ENCODE measurements at regions not wholly inside any gene's neighbourhood (a gene's known extent, or its start where the extent isn't known, plus 50 kb on each side); places are given as distances from the start of the nearest gene placed in this dataset.

GRCh38 chr5:82817897-82818676 lies 259.1 kb downstream of the TMEM167A start:
- TF ChIP-seq NR1H2 (CRISPR knock-in tag; IDR thresholded peaks at IDR 0.05) = no peak
- TF ChIP-seq NR2C2 (CRISPR knock-in tag; IDR thresholded peaks at IDR 0.05) = no peak
- TF ChIP-seq CTCF (IDR thresholded peaks at IDR 0.05) = no peak
- TF ChIP-seq MYBL2 (CRISPR knock-in tag; IDR thresholded peaks at IDR 0.05) = no peak
- no peak for TF ChIP-seq IRF1 (CRISPR knock-in tag; IDR thresholded peaks at IDR 0.05)
- no peak for TF ChIP-seq ETV6 (CRISPR knock-in tag; IDR thresholded peaks at IDR 0.05)
- no peak for TF ChIP-seq JAZF1 (CRISPR knock-in tag; IDR thresholded peaks at IDR 0.05)
- TF ChIP-seq ATF3 (CRISPR knock-in tag; conservative IDR thresholded peaks at IDR 0.05) = no peak
- TF ChIP-seq E2F1 (CRISPR knock-in tag; IDR thresholded peaks at IDR 0.05) = no peak
- no peak for TF ChIP-seq ZNF219 (CRISPR knock-in tag; IDR thresholded peaks at IDR 0.05; ENCODE audit: borderline replicate concordance)
- TF ChIP-seq OVOL2 (CRISPR knock-in tag; IDR thresholded peaks at IDR 0.05; ENCODE audit: borderline replicate concordance) = no peak
- TF ChIP-seq TEAD1 (CRISPR knock-in tag; IDR thresholded peaks at IDR 0.05) = no peak
- no peak for TF ChIP-seq FOXP4 (CRISPR knock-in tag; IDR thresholded peaks at IDR 0.05)
